ENCODE measurements at regions not wholly inside any gene's neighbourhood (a gene's known extent, or its start where the extent isn't known, plus 50 kb on each side); places are given as distances from the start of the nearest gene placed in this dataset.
A peak's percentile ranks its signal among the peaks of the same experiment; 100 is the strongest.
"Not testable (repeated sequence)": the region's sequence is repeated elsewhere in the genome, so short reads cannot be mapped to it uniquely, and the experiment has no call there.

GRCh38 chr18:34491719-34492118 is 218.4 kb upstream of the DTNA start:
- no peak for DNase-seq

DNA sequence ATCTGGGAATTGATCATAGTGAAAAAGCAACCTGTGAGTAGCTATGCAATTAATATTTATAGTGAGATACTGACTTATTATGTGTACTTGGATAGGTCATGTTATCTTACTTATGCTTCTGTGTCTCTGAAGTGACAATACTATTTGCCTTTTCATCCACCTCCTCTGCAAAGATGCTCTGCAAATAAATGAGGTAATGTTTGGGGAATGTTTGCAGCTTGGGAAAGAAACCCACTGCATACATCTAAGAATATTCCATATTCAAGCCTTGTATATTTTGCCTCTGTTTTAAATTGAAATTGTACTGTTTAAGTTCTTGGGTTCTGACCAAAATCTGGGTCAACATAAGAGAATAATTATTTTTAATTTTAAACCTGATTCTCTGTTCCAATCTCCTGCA is 217.4 kb upstream of the DTNA start:
- no peak for DNase-seq

DNA sequence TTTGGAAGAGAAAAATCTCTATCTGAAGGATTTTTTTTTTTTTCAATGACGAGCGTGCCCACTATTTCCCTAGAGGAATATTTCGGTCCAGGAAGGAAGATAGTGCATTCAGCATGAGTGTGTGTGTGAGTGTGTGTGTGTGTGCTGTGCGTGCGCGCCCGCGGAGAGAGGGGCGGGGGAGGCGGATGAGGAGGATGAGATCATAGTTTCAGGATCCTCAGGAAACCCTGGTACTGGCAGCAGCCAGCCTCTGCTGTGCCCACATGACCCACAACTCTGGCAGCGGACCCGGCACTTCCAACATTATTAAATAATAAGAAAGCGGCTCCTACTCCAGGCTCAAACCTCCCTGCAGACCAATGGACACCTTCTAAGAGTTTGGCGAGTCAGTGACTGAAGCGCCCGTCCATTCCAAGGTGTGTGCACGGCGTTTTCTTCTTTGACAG is 217.0 kb upstream of the DTNA start:
- peak; percentile 0 for DNase-seq

DNA sequence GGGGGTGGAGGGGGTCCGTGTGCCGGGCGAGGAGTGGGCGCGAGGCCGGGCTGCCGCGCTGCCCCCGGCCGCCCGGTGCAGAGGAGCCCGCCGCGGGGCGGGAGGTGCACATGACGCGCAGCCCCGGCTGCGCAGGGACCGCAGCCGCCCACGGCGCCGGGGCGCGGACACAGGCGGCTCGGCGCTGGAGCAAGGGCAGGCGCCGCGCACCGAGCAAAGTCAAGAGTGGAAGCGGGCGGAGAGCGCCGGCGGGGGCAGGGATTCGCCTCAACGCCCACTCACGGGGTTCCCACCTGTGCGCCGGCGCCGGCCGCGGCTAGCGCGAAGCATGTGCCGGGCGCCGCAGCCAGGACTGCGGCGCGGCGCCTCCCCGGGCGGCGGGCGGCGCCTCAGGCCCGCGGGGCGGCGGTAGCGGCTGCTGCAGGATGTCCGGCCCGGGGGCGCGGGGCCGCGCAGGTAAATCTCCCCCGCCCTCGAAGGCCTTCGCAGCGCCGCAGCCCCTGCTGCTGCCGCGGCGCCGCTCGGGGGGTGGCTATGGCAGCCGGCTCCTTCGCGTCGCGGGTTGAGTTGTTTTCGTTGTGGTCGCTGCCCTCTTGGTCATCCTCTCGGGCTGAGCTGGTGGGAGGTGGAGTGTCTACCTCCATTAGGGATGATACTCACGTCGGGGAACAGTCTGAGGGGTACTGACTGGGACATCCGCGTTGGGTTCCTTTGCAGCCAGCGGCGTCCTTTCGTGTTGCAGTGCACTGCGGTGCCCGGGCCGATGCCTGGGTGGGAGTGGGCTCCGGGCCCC is 216.3 kb upstream of the DTNA start:
- DNase-seq, result no peak

DNA sequence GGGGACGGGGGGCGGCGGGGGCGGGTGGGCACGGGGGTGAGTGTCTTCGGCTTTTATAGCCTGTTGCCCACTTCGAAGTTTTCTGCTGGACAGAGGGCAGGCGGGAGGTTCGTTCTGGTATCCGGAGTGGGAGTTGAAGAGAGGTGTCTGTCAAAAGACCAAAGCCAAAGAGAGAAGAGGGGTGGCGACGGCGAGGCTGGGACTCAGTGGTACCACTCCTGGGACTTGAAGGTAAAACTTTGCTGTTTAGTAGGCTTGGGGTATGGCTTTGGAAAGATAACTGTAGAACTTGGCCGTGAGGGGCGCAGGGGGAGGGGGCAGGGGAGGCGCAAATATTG is 215.8 kb upstream of the DTNA start:
- no peak for DNase-seq

GRCh38 chr18:34495506-34495905 is 214.6 kb upstream of the DTNA start:
- DNase-seq, result no peak

DNA sequence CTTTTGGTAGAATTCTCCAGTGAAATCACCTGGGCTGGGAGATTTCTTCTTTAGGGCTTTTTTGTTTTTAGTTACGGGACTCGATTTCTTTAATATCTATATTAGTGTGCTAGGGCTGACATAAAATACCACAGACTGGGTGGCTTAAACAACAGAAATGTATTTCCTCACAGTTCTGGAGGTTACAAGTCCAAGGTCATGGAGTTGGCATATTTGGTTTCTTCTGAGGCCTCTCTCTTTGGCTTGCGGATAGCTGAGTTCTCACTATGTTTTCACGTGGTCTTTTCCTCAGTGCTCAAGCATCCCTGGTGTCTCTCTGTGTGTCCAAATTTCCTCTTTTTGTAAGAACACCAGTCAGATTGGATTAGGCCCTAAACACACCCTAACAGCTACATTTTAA is 208.5 kb upstream of the DTNA start:
- DNase-seq, result no peak

- no peak for DNase-seq
Measured at GRCh38 chr18:34506198-34506597, 203.9 kb upstream of the DTNA start.

- no peak for DNase-seq
Measured at GRCh38 chr18:34509163-34509562, 200.9 kb upstream of the DTNA start.

DNA sequence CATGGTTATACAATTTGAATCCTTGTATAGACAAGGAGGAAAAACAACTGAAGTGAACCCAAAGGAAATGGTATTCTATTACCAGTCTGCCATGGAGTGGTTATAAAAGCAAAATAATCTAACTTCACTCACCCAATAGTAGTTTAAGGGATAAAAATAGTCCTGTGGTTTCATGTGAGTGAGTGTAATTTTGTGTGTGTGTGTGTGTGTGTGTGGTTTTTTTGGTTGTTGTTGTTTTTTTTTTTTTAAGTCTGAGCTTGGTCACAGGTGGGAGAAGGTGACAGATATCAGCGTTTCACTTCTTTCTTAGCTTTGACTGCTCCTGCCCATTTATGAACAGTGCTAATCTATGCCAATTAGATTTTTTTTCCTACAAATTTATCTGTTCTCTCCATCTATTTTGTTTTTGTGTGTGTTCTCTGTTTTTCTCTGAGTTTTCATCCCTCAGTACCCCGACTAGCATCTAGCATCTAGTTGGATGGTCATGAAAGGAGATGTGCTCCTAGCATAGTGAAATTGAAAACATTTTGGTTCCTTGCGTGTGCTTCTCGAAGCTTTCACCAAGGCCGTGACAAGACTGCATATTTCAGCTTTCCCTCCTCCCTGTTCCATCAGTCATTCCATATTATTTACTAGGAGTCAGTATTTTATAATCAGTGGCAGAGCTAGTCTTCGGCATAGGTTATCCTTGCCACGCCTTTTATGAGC is 200.1 kb upstream of the DTNA start:
- no peak for DNase-seq

- no peak for DNase-seq
Measured at GRCh38 chr18:34510926-34511325, 199.2 kb upstream of the DTNA start.

GRCh38 chr18:34511435-34511834 is 198.7 kb upstream of the DTNA start:
- DNase-seq, result no peak

- no peak for DNase-seq
Measured at GRCh38 chr18:34511879-34512278, 198.2 kb upstream of the DTNA start.

DNA sequence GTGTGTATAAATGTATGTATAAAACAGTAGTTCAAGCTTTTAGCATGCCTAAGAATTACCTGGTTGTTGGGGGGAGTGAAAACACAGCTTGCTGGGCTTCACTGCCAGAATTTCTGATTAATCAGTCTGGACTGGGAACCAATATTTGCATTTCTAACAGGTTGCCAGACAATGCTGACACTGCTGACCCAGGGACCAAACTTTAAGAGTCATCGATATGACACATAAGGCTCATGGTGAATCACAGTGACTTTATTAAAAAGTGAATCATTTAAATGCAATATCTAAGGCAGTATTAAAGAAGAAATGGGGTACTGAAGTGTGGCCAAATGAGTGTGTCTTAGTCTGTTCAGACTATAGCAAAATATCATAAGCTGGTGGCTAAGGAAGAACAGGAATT is 195.9 kb upstream of the DTNA start:
- DNase-seq, result no peak

DNA sequence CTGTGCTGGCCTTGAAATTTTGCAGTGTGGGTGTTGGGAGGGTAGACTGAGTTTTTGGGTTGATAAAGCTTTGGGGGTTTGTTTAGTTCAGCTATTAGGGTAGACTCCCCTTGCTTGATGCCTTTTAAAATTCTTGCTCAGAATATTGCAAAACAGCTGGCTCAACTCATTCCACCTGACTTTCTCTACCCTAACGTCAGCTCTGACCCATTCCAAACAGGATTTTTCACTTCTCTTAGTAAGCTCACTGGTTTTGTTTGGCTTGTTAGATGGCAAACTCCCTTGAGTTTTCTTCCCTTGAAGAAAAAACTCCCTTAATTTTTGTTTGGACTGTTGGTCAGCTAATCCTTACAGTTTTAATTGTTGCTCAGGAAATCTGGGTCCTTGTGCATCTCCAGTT is 195.1 kb upstream of the DTNA start:
- no peak for DNase-seq

DNA sequence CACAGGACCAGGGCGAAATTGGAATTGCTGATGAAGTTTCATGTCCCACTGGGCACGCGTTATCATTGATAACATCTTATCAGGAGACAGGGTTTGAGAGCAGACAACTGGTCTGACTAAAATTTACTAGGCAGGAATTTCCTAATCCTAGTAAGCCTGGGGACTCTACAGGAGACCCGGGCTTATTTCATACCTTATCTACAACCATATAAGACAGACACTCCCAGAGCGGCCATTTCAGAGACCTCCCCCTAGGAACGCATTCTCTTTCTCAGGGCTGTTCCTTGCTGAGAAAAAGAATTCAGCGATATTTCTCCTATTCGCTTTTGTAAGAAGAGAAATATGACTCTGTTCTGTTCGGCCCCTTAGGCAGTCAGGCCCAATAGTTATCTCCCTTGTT is 193.7 kb upstream of the DTNA start:
- DNase-seq, result not testable (repeated sequence)

DNA sequence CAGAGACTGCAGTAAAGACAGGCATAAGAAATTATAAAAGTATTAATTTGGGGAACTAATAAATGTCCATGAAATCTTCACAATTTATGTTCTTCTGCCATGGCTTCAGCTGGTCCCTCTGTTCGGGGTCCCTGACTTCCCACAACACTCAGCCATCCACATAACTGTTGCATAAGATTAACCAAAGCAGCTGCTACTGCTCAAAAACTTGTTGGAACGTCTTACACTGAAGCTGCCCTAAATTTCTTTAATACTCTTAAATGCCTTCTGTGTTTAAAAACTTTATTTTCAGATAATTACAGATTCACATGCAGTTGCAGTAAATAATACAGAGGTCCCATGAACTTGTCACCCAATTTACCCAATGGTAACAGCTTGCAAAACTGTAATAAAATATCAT is 193.1 kb upstream of the DTNA start:
- DNase-seq, result not testable (repeated sequence)

DNA sequence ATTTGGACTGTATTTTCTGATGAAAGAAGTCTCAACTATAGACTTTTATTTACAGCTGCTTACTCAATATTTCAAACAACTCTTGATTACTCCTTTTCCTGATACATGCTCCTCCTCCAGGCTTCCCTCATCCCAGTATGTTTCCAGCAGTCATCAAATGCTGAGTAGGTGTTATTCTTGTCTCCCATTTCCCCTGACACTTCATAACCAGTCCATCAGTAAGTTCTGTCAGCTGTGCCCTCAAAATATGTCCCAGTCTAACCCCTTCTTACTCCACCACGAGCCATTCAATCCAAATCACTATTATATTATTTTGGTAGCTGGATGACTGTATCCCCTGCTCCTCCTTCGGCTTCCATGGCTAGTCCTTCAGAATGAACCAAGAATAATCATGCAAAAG is 189.1 kb upstream of the DTNA start:
- no peak for DNase-seq

DNA sequence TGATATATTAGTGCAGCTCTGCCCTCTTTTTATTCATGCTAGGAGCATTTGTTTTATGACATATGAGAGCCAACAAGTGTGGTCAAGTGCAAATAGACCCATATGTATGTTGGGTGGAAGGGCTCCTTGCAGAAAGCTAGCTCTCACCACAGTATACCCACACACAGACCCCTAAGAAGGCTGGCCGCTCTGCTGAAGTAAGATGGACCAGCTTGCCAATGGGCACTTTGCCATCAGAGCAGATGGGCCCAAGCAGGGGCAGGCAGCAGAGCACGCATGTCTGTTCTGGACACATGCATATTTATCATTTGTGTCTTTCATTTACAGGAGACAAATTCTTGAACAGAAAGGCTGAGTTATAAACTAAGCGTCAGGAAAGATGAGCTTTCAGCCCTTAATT is 187.5 kb upstream of the DTNA start:
- no peak for DNase-seq

- no peak for DNase-seq
Measured at GRCh38 chr18:34525244-34525643, 184.9 kb upstream of the DTNA start.

- DNase-seq, result no peak
Measured at GRCh38 chr18:34528177-34528576, 181.9 kb upstream of the DTNA start.

DNA sequence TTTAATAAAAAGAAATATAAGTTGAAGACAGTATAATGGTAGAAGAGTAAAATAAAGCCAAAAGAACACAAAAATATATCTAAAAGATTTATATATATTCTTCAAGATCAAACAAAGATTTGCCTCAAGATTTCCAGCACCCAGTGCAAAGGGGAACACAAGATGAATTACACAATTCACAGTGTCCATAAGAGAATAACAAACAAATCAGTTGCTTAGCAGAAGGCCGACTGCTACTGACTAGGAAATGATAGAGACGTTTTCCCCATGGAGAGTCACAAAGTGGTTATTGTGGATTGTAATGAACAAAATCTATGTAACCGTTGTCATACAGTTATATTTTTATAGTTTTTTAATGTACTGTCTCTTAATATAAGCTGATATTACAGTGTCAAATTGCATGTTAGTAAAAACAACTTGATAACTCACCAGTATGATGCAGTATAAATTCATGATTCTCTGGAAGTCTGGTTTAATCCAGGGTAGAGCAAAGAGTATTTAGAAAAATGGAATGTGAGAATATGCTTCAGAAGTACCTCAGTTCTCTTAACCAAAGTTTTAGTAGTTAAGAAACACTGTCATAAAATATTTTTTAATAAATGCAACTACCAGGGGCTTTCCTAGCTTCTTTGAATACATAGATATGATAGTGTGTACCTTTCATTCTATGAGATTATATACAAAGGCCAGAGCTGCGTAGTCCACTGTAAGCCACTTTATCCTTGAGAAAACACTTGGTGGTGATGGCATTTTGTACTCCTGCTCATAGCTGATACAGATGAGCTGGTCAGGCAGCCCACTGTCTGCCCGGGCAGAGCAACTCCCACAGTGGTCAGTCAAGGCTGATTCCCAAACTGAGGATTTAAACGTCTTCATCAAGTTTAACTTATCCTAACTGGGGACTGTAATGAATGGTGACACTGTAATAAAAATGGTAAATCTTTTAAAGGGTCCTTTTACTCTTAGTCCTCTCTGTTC is 180.5 kb upstream of the DTNA start:
- no peak for DNase-seq

DNA sequence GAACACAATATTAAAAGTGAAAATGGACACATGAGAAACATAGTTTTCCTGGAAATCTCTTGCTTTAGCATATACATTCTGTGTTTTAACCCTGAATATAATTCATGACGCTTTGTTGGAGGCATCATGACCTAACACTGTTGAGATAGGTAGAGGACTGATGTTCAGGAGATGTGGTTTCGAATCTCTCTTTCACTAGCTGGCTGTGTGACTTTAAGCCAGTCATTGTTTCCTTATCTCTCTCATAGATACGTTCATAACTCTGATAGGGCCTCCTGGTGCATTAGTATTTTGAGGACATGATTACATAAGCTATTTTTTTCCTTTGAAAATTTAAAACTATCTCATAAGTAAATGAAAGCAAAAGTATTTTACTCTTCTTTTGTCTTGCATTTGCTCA is 179.0 kb upstream of the DTNA start:
- no peak for DNase-seq

DNA sequence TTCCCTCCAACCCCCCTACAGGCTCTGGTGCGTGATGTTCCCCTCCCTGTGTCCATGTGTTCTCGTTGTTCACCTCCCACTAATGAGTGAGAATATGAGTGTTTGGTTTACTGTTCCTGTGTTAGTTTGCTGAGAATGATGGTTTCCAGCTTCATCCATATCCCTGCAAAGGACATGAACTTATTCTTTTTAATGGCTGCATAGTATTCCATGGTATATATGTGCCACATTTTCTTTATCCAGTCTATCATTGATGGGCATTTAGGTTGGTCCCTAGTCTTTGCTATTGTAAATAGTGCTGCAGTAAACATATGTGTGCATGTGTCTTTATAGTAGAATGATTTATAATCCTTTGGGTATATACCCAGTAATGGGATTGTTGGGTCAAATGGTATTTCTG is 175.5 kb upstream of the DTNA start:
- not testable (repeated sequence) for DNase-seq
